ENCODE measurements at regions not wholly inside any gene's neighbourhood (a gene's known extent, or its start where the extent isn't known, plus 50 kb on each side); places are given as distances from the start of the nearest gene placed in this dataset.

GRCh38 chr5:136686192-136686872, 321.0 kb upstream of the TRPC7 start:
- ATAC-seq (replicated peaks) (no peak), DNase-seq (no peak)
- Mint-ChIP-seq H3K4me1 (ENCODE audit: low read depth in 2 of 2) (peaks cover 3 to 4% of the 10 kb centered on the region in 2 donors), H3K4me3 (no peak overlapping the region), H3K27me3 (no peaks in the 10 kb centered on the region), H3K36me3 (ENCODE audit: insufficient read depth) (no peaks in the 10 kb centered on the region), H3K27ac (no peak overlapping the region), H3K9me3 (no peaks in the 10 kb centered on the region)

GRCh38 chr5:136682986-136683385, 317.6 kb upstream of the TRPC7 start:
- H3K36me3 Mint-ChIP-seq (ENCODE audit: insufficient read depth): no peaks in the 10 kb centered on the region
- ATAC-seq (replicated peaks) (no peak), DNase-seq (no peak)
- peaks cover 3 to 4% of the 10 kb centered on the region in 2 donors for H3K4me1 Mint-ChIP-seq (ENCODE audit: low read depth in 2 of 2)
- peaks cover 0 to 1% of the 10 kb centered on the region in 2 donors for H3K9me3 Mint-ChIP-seq
- H3K27me3 Mint-ChIP-seq: no peaks in the 10 kb centered on the region
- no peak overlapping the region for H3K4me3 Mint-ChIP-seq
- no peak overlapping the region for H3K27ac Mint-ChIP-seq

GRCh38 chr5:136679233-136679632, 313.9 kb upstream of the TRPC7 start:
- ATAC-seq (replicated peaks): no peak
- Mint-ChIP-seq H3K27ac (no peak overlapping the region), H3K9me3 (peaks cover 0 to 1% of the 10 kb centered on the region in 2 donors), H3K27me3 (no peaks in the 10 kb centered on the region), H3K4me1 (ENCODE audit: low read depth in 2 of 2) (no peaks in the 10 kb centered on the region), H3K4me3 (no peak overlapping the region), H3K36me3 (ENCODE audit: insufficient read depth) (no peaks in the 10 kb centered on the region)
- DNase-seq: no peak

- Mint-ChIP-seq H3K9me3 (peaks cover 0 to 1% of the 10 kb centered on the region in 2 donors), H3K36me3 (ENCODE audit: insufficient read depth) (no peaks in the 10 kb centered on the region), H3K4me3 (no peak overlapping the region), H3K27ac (no peak overlapping the region), H3K4me1 (ENCODE audit: low read depth in 2 of 2) (no peaks in the 10 kb centered on the region), H3K27me3 (no peaks in the 10 kb centered on the region)
- DNase-seq: no peak
- ATAC-seq (replicated peaks): no peak
Observed at GRCh38 chr5:136677217-136677616, 311.9 kb upstream of the TRPC7 start.

GRCh38 chr5:136676685-136677084, 311.3 kb upstream of the TRPC7 start:
- H3K9me3 Mint-ChIP-seq: peaks cover 0 to 1% of the 10 kb centered on the region in 2 donors
- no peak for ATAC-seq (replicated peaks)
- no peaks in the 10 kb centered on the region for H3K4me1 Mint-ChIP-seq (ENCODE audit: low read depth in 2 of 2)
- no peak overlapping the region for H3K27ac Mint-ChIP-seq
- no peak overlapping the region for H3K4me3 Mint-ChIP-seq
- H3K27me3 Mint-ChIP-seq: no peaks in the 10 kb centered on the region
- H3K36me3 Mint-ChIP-seq (ENCODE audit: insufficient read depth): no peaks in the 10 kb centered on the region
- no peak for DNase-seq

GRCh38 chr5:136675769-136676168, 310.4 kb upstream of the TRPC7 start:
- H3K36me3 Mint-ChIP-seq (ENCODE audit: insufficient read depth): no peaks in the 10 kb centered on the region
- peaks cover 0 to 1% of the 10 kb centered on the region in 2 donors for H3K9me3 Mint-ChIP-seq
- H3K4me3 Mint-ChIP-seq: no peak overlapping the region
- no peaks in the 10 kb centered on the region for H3K27me3 Mint-ChIP-seq
- no peaks in the 10 kb centered on the region for H3K4me1 Mint-ChIP-seq (ENCODE audit: low read depth in 2 of 2)
- no peak for ATAC-seq (replicated peaks)
- no peak overlapping the region for H3K27ac Mint-ChIP-seq
- no peak for DNase-seq

GRCh38 chr5:136674178-136674577, 308.8 kb upstream of the TRPC7 start:
- ATAC-seq (replicated peaks) (no peak), DNase-seq (no peak)
- Mint-ChIP-seq H3K27me3 (no peaks in the 10 kb centered on the region), H3K36me3 (ENCODE audit: insufficient read depth) (no peaks in the 10 kb centered on the region), H3K27ac (no peak overlapping the region), H3K9me3 (no peaks in the 10 kb centered on the region), H3K4me3 (no peak overlapping the region), H3K4me1 (ENCODE audit: low read depth in 2 of 2) (no peaks in the 10 kb centered on the region)

GRCh38 chr5:136667789-136668188, 302.4 kb upstream of the TRPC7 start:
- no peaks in the 10 kb centered on the region for H3K36me3 Mint-ChIP-seq (ENCODE audit: insufficient read depth)
- no peaks in the 10 kb centered on the region for H3K27me3 Mint-ChIP-seq
- ATAC-seq (replicated peaks) (no peak), DNase-seq (no peak)
- H3K4me1 Mint-ChIP-seq (ENCODE audit: low read depth in 2 of 2): no peaks in the 10 kb centered on the region
- no peak overlapping the region for H3K27ac Mint-ChIP-seq
- H3K4me3 Mint-ChIP-seq: no peak overlapping the region
- peaks cover 0 to 7% of the 10 kb centered on the region in 2 donors for H3K9me3 Mint-ChIP-seq

GRCh38 chr5:136666970-136667620, 301.8 kb upstream of the TRPC7 start:
- Mint-ChIP-seq H3K27ac (no peak overlapping the region), H3K36me3 (ENCODE audit: insufficient read depth) (no peaks in the 10 kb centered on the region), H3K4me3 (no peak overlapping the region), H3K9me3 (peaks cover 0 to 7% of the 10 kb centered on the region in 2 donors), H3K27me3 (no peaks in the 10 kb centered on the region), H3K4me1 (ENCODE audit: low read depth in 2 of 2) (no peaks in the 10 kb centered on the region)
- no peak for DNase-seq
- no peak for ATAC-seq (replicated peaks)

- ATAC-seq (replicated peaks) (no peak), DNase-seq (no peak)
- no peak overlapping the region for H3K4me3 Mint-ChIP-seq
- H3K4me1 Mint-ChIP-seq (ENCODE audit: low read depth in 2 of 2): no peaks in the 10 kb centered on the region
- H3K36me3 Mint-ChIP-seq (ENCODE audit: insufficient read depth): no peaks in the 10 kb centered on the region
- peaks cover 0 to 7% of the 10 kb centered on the region in 2 donors for H3K9me3 Mint-ChIP-seq
- H3K27me3 Mint-ChIP-seq: no peaks in the 10 kb centered on the region
- no peak overlapping the region for H3K27ac Mint-ChIP-seq
Observed at GRCh38 chr5:136665331-136665730, 300.0 kb upstream of the TRPC7 start.

GRCh38 chr5:136661026-136661425, 295.7 kb upstream of the TRPC7 start:
- Mint-ChIP-seq H3K9me3 (peaks cover 0 to 7% of the 10 kb centered on the region in 2 donors), H3K27ac (no peak overlapping the region), H3K27me3 (no peaks in the 10 kb centered on the region), H3K36me3 (ENCODE audit: insufficient read depth) (no peaks in the 10 kb centered on the region), H3K4me3 (no peak overlapping the region), H3K4me1 (ENCODE audit: low read depth in 2 of 2) (no peaks in the 10 kb centered on the region)
- ATAC-seq (replicated peaks): no peak
- no peak for DNase-seq

- no peaks in the 10 kb centered on the region for H3K4me1 Mint-ChIP-seq (ENCODE audit: low read depth in 2 of 2)
- no peaks in the 10 kb centered on the region for H3K9me3 Mint-ChIP-seq
- no peak for DNase-seq
- H3K27me3 Mint-ChIP-seq: no peaks in the 10 kb centered on the region
- no peak overlapping the region for H3K27ac Mint-ChIP-seq
- no peak for ATAC-seq (replicated peaks)
- H3K36me3 Mint-ChIP-seq (ENCODE audit: insufficient read depth): no peaks in the 10 kb centered on the region
- no peak overlapping the region for H3K4me3 Mint-ChIP-seq
Observed at GRCh38 chr5:136656811-136657210, 291.5 kb upstream of the TRPC7 start.

- H3K27me3 Mint-ChIP-seq: no peaks in the 10 kb centered on the region
- H3K36me3 Mint-ChIP-seq (ENCODE audit: insufficient read depth): no peaks in the 10 kb centered on the region
- no peak for ATAC-seq (replicated peaks)
- no peak overlapping the region for H3K4me3 Mint-ChIP-seq
- no peak overlapping the region for H3K27ac Mint-ChIP-seq
- no peaks in the 10 kb centered on the region for H3K4me1 Mint-ChIP-seq (ENCODE audit: low read depth in 2 of 2)
- no peaks in the 10 kb centered on the region for H3K9me3 Mint-ChIP-seq
- no peak for DNase-seq
Observed at GRCh38 chr5:136655468-136655867, 290.1 kb upstream of the TRPC7 start.

- ATAC-seq (replicated peaks) (no peak), DNase-seq (no peak)
- Mint-ChIP-seq H3K27ac (peak overlapping the region in 1 of 2 donors; percentile 23), H3K36me3 (ENCODE audit: insufficient read depth) (peaks cover 2% of the 10 kb centered on the region), H3K27me3 (no peaks in the 10 kb centered on the region), H3K9me3 (no peaks in the 10 kb centered on the region), H3K4me1 (ENCODE audit: low read depth in 2 of 2) (no peaks in the 10 kb centered on the region), H3K4me3 (no peak overlapping the region)
Observed at GRCh38 chr5:136646915-136647314, 281.6 kb upstream of the TRPC7 start.

All from effector memory CD8-positive, alpha-beta T cell (primary cell).